ENCODE measurements at regions not wholly inside any gene's neighbourhood (a gene's known extent, or its start where the extent isn't known, plus 50 kb on each side); places are given as distances from the start of the nearest gene placed in this dataset.

DNA sequence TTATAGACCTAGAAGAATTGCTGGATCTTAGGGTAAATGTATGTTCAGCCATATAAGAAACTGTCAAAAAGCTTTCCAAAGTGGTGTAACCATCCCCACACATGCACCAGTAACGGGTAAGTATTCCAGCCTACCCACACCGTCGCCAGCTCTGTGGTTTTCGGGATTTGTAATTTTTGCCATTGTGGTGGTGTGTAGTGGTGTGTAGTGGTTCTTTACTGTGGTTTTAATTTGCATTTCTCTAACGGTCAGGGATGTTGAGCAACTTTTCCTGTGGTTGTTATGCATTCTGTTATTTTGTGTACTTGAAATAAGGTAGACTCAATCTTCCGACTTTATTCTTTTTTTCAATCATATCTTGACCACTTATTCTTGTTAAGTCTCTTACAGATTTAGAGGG is 342.4 kb upstream of the AJAP1 start:
- DNase-seq (ENCODE audit: low spot score): no peak
- intact Hi-C loops (cut with DNase I): no loop called here

DNA sequence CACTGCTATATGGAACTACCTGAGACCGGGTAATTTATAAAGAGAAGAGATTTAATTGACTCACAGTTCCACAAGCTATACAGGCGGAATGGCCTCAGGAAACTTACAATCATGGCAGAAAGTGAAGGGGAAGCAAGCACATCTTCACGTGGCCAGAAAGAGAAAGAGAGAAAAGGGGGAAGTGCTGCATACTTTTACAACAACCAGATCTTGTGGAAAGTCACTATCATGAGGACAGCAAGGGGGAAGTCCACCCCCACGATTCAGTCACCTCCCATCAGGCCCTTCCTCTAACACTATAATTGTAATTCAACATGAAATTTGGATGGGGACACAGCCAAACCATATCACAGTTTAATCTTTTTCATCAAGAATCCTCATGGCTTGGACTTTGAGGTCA is 339.2 kb upstream of the AJAP1 start:
- DNase-seq (ENCODE audit: low spot score): no peak
- intact Hi-C loops (cut with DNase I): no loop called here

DNA sequence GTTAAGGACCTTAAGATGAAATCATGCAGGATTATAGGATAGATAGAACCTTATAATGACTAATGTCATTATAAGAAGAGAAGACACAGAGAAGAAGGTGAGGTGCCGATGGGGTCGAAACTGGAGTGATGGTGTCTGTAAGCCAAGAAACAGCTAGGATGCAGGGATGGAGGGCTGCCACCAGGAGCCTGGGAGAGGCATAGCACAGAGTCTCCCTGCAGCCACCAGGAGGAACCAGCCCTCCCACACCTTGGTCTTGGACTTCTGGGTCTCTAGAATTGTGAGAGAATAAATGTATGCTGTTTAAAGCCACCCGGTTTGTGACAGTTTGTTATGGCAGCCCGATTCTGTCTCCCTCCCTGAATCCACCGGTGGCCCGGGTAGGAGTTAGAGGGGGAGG is 337.2 kb upstream of the AJAP1 start:
- intact Hi-C loops (cut with DNase I): no loop called here

DNA sequence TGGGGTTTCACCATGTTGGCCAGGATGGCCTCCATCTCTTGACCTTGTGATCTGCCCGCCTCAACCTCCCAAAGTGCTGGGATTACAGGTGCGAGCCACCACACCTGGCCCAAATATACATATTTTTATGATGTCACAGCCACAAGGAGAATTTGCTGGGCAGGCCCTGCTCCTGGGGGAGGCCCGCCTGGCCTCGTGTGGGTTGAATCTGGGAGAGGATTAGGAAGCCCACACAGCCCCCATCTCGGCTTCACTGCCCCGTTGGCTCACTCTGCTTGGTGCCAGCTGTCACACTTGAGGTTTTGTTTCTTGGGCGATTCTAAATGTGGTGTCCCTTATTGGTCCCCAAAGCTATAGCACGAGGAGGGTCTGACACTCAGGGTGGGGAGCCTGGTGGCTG is 335.7 kb upstream of the AJAP1 start:
- DNase-seq (ENCODE audit: low spot score): no peak
- intact Hi-C loops (cut with DNase I): no loop called here

More for the DNA sequence above, 337.2 kb upstream of the AJAP1 start:
- DNase-seq (ENCODE audit: low spot score): no peak

DNA sequence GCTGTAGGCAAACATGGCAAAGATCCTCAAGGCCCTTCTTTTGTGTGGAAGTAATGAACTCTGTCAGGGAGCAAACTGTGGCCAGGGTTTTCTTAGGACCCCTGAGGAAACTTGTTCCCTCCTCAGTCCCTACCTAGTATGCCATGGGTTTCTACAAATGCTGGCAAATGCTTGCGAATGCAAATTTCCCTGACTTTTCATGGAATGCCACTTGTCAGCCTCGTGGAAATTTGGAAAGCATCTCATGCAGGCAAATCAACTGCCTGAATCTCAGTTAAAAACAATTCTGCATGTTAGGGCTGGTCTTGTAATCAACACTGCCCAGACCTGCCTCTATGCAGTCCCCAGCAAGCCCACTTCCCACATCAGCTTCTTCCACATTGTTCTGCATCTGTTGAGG is 334.9 kb upstream of the AJAP1 start:
- intact Hi-C loops (cut with DNase I): no loop called here
- no peak for DNase-seq (ENCODE audit: low spot score)

DNA sequence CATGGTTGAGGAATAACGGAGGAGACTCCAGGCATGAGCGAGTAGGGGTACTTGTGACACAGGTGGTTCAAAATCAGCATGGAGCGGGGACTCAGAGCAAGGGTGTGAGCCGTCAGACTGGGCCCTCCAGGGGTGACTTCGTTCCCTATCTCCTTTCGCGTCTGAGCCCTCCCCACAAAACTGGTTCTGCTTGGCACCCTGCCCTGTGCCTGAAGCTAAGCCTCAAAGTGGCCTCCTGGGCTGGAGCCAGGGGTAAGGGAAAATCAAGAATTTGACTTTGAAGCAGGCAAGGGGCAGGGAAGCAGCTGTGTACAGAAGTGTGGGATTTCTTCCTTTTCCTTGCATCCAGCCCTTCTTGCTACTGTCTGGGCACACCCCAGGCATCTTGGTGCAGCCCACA is 331.5 kb upstream of the AJAP1 start:
- intact Hi-C loops (cut with DNase I): no loop called here
- no peak for DNase-seq (ENCODE audit: low spot score)

DNA sequence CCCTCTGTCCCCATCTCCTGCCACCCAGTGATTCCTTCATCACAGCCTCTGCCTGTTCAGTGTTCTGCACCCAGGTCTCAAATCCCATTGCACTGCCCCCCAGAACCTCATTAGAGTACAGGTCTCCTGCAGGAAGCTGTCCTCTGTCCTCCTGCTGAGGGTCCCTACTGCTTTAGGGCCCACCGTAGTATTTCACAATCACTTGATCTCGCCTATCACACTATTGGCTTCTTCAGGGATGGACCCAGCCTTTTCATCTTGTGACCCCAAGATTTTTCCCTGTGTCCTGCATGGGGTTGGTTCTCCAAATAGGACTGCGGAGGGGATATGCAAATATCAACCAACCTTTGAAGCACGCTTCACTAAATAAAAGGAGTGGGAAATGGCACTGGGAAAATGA is 331.1 kb upstream of the AJAP1 start:
- DNase-seq (ENCODE audit: low spot score): no peak
- intact Hi-C loops (cut with DNase I): no loop called here

DNA sequence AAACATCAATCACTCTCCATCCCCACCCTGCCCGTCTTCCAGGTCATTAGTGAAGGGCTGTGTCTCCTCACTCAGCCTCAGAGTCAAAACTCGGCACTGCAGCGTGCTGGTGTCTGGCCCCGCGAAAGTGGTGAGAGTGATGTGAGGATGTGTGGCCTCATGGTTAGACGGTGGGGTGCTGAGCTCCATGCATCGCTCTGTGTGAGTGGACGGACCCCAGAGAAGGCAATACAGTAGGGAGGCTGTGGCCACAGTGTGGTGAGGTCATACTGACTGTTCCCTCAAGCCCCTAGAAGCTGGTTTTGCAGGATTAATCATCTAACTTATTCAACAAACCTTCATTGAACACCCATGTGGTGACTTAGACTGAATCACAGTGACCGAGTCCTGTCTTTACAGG is 329.9 kb upstream of the AJAP1 start:
- no peak for DNase-seq (ENCODE audit: low spot score)
- intact Hi-C loops (cut with DNase I): no loop called here

DNA sequence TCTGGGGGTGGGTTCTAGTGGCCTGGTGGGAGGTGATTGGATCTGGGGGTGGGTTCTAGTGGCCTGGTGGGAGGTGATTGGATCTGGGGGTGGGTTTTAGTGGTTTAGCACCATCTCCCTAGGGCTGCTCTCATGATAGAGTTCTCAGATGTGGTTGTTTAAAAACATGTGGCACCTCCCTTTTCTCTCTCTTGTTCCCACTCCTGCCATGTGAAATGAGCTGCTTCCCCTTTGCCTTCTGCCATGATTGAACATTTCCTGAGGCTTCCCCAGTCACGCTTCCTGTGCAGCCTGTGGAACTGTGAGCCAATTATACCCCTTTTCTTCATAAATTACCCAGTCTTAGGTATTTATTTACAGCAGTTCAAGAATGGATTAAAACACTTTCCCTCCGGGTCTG is 327.3 kb upstream of the AJAP1 start:
- intact Hi-C loops (cut with DNase I): no loop called here
- DNase-seq (ENCODE audit: low spot score): no peak

DNA sequence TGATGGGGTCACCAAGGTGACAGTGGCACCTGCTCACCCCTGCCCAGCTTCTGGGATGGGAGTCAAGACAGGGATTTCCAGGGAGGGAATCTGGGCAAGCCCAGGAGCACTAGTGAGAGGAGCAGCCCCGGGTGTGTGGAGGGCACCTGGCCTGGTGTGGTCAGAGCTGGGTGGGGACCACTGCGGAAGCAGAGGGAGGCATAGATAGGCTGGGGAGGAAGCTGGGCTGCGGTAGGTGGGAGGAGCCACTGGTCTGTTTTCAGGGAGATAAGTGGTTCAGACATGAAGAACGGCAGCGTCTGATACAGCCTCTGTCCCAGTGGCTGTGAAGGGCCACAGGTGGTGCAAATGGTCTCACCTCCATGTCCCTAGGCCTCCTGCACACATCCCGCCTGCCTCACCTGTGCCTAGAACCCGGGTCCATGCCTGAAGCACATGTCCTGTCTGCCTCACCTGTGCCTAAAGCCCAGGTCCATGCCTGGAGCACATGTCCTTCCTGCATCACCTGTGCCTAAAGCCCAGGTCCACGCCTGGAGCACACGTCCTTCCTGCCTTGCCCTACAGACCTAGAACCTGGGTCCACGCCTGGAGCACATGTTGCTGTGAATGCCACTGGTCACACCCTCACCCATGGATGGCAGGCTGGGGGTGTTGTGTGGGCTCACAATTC is 325.9 kb upstream of the AJAP1 start:
- DNase-seq (ENCODE audit: low spot score): no peak
- intact Hi-C loops (cut with DNase I): no loop called here

DNA sequence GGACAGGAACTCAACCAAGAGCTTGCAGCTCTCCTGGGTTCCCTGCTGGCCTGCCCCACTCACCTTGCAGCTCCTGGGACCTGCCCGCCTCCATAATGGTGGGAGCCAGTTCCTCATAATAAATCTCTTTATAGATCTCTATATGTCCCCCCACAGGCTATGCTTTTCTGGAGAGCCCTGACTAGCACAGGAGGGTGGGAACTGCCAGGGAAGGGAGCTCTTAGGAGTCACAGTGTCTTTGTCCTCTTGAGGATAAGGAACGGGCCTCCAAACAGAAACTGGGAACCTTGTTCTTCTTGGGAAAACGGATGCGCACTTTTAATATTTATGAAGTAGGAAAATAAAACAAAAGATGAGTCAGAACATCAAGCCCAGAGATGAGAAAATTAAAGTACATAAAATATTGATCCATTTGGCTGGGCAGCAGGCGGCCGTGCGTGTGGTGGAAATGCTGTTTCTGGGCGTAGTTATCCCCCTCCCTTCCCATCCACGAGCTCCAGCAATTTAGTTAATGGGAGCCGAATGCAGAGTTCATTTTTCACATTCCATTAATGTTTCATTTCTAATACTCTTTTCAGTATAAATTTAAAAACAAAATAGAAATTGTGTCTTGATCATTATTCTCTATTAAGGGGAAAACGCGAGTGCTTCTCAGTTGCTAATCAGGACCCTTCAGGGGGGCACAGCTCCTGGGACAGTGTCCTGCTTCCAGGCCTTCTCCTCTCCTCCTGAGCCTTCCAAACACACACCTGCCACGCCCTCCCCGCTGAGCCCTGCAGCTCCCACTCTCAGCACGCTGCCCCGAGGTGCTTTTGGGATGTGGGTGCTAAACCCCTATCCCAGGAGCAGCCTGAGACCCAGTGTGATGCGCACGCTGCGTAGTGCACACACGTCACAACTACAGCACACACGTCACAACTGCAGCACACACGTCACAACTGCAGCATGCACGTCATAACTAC is 323.3 kb upstream of the AJAP1 start:
- intact Hi-C loops (cut with DNase I): no loop called here
- no peak for DNase-seq (ENCODE audit: low spot score)

DNA sequence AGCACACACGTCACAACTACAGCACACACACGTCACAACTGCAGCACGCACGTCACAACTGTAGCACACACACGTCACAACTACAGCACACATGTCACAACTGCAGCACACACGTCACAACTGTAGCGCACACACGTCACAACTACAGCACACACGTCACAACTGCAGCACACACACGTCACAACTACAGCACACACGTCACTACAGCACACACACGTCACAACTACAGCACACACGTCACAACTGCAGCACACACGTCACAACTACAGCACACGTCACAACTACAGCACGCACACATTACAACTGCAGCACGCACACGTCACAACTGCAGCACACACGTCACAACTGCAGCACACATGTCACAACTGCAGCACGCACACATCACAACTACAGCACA is 322.6 kb upstream of the AJAP1 start:
- intact Hi-C loops (cut with DNase I): no loop called here
- no peak for DNase-seq (ENCODE audit: low spot score)

DNA sequence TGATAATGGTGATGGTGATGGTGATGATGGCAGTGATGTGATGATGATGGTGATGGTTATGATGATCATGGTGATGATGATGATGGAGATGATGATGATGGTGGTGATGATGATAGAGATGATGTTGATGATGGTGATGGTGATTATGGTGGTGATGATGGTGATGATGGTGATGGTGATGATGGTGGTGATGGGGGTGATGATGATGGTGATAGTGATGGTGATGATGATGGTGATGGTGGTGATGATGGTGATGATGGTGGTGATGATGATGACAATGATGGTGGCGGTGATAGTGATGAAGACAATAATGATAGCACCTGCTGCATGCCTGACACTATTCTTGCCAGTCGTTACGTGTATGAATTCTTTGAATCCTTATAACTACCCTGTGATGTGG is 317.9 kb upstream of the AJAP1 start:
- intact Hi-C loops (cut with DNase I): no loop called here
- no peak for DNase-seq (ENCODE audit: low spot score)

DNA sequence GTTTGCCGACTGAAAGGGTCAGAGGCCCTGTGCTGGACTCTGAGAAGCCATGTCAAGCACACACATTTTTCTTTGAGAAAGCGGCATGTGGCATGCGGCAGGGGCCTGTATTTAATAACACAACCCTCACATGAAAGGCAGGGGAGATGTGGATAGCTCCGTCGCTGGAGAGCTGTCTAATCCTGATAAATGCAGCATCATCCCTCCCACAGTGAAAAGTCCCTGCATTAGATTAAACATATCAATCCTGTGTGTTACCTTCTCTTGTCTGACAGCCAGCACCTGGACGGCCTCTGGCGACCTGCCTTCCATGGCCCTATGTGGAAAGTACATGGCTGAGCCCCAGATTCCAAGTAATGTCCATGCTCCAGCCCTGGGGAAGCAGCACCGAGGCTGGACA is 313.0 kb upstream of the AJAP1 start:
- no peak for DNase-seq (ENCODE audit: low spot score)
- intact Hi-C loops (cut with DNase I): no loop called here

DNA sequence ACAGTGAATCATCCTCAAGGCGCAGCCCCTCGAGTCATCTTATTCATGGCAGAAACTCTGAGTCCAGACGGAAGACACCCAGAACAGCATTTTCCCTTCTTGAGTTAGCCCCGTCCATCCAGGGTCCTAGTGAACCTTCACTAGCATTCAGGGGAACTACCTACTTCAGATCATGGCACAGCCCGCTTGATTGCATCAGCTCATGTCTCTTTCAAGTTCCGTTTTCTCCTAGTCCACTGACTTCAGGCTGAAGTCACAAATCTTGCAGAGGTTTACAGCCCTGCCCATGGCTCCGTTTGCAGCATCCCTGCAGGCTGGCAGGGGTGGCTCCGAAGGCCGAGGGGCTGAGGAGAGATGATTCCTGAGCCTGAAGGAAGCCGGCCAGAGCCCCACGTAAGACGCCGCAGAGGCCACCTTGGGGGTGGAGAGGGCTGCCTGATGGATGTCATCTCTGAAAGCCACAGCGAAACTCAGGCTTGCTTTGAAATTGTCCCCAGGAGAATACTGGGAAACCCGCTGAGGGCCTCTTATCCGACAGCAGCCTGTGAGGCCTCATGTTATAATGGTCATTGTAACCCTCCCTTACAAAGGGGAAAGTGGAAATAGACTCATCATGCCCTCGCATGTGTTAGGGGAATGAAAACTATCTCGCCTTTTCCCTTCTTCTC is 310.2 kb upstream of the AJAP1 start:
- DNase-seq (ENCODE audit: low spot score): no peak
- intact Hi-C loops (cut with DNase I): no loop called here

DNA sequence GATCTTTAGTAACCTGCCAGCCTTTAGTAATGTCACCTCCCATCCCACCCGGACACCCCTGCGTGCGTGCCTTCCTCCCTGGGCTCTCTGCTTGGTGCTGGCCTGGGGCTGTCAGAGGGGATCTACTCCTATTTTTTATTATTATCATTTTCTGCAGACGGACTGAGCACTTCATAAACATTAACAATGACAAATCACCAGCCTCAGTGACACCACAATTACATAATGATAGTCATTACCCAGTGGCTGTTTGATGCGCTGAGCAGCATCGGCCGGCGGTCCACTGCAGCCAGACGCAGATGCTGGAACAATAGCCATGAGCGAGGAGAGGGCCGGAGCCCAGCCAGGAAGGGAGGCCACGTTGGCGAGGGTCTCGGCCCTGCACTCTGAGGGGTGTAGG is 309.3 kb upstream of the AJAP1 start:
- no peak for DNase-seq (ENCODE audit: low spot score)
- intact Hi-C loops (cut with DNase I): no loop called here

DNA sequence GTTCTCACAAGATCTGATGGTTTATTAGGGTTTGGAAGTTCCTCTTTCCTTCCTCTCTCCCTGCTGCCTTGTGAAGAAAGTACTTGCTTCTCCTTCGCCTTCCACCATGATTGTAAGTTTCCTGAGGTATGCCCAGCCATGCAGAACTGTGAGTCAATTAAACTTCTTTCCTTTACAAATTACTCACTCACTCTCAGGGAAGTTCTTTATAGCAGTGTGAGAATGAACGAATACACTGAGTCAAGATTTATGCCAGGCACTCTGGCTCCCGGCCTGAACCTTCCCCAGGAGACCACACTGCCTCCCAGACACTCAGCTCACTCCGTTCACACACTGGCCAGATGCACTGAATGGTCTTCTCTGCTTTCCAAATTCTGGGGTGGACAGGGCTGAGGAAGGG is 308.3 kb upstream of the AJAP1 start:
- no peak for DNase-seq (ENCODE audit: low spot score)
- intact Hi-C loops (cut with DNase I): no loop called here

DNA sequence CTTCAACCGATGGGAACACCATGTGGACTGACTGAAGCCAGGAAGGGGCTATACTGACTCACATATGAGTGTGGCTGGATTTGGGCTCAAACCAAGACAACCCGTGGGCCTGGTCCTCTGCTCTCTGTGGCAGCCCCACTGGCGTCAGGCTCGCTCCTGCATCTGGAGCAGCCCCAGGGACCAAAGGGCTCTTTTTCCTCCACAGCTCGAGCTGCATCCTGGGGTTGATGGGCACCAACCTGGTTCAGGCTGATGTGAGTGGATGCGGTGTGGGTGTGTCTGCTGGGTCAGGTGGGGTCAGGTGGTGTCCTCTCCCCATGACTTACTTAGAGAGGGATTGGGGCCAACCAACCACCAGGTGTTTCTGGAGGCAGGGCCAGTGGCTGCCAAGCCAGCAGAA is 303.0 kb upstream of the AJAP1 start:
- intact Hi-C loops (cut with DNase I): no loop called here

DNA sequence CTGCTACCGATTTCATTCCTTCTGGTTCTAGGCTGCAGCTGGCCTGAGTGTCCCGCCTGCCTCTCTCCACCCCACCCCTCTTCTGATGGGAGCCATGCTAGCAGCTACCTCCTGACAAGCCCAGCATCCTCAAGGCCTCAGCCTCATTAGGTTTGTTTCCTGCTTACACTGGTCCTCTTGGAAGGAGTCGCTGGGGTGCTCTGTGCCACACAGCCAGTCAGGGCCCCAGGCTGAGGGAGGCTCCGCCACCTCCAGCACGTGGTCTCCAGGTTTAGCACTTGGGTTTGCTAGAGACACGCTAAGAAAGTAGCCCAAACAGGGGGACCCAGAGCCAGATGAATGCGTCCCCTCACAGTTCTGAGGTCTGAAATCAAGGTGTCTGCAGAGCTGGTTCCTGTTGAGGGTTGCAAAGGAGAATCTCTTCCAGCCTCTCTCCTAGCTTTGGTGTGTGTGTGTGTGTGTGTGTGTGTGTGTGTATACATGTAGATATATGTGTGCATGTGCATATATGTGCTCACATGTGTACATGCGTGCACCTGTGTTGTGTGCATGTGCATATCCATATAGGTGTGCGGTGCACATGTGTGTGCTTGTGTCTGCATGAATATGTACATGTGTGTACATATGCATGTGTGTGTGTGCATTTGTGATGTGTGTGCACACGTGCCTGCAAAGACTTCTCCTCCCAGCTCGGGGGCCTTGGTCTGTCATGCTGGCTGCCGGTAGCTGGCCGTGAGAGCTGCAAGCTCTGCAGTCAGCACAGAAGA is 301.1 kb upstream of the AJAP1 start:
- intact Hi-C loops (cut with DNase I): no loop called here
- DNase-seq (ENCODE audit: low spot score): no peak

More for the DNA sequence above, 303.0 kb upstream of the AJAP1 start:
- DNase-seq (ENCODE audit: low spot score): no peak

DNA sequence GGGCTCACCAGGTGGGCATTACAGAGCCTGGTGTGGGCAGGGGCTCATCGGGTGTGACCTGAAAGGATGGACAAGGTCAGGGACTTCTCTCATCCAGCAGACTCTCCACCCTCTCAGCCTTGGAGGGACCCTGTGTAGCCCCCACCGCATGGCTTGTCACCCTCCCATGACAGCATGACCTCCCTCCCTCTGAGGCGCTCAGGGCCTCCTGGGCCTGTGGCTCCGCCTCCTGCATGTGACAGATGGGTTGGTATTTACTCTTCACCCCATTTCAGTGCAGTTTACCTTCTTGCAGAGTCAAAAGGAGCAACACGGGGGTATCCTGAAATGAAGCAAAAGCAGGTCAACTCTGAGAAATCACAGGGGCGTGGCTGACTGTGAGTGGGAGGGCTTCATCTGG is 298.6 kb upstream of the AJAP1 start:
- DNase-seq (ENCODE audit: low spot score): peak; percentile 35
- intact Hi-C loops (cut with DNase I): no loop called here
